ENCODE measurements at regions not wholly inside any gene's neighbourhood (a gene's known extent, or its start where the extent isn't known, plus 50 kb on each side); places are given as distances from the start of the nearest gene placed in this dataset.

- DNase-seq (ENCODE audit: low read depth): no peak
These were observed 139.4 kb upstream of the TSC22D2 start for GRCh38 chr3:150268426-150269391.

- DNase-seq (ENCODE audit: low read depth): no peak
These were observed 140.8 kb upstream of the TSC22D2 start for GRCh38 chr3:150267288-150267687.

GRCh38 chr3:150265305-150265704 is 142.8 kb upstream of the TSC22D2 start:
- DNase-seq (ENCODE audit: low read depth): no peak

- no peak for DNase-seq (ENCODE audit: low read depth)
These were observed 143.4 kb upstream of the TSC22D2 start for GRCh38 chr3:150264561-150265279.

GRCh38 chr3:150261958-150262357 is 146.1 kb upstream of the TSC22D2 start:
- DNase-seq (ENCODE audit: low read depth): no peak

- DNase-seq (ENCODE audit: low read depth): no peak
These were observed 146.7 kb upstream of the TSC22D2 start for GRCh38 chr3:150261418-150261817.

GRCh38 chr3:150260398-150260710 is 147.7 kb upstream of the TSC22D2 start:
- no peak for DNase-seq (ENCODE audit: low read depth)

GRCh38 chr3:150259526-150260397 is 148.3 kb upstream of the TSC22D2 start:
- no peak for DNase-seq (ENCODE audit: low read depth)

- DNase-seq (ENCODE audit: low read depth): no peak
These were observed 151.3 kb upstream of the TSC22D2 start for GRCh38 chr3:150256782-150257181.

- peak; percentile 52 for DNase-seq (ENCODE audit: low read depth)
These were observed 151.8 kb upstream of the TSC22D2 start for GRCh38 chr3:150256318-150256717.

GRCh38 chr3:150255826-150256225 is 152.3 kb upstream of the TSC22D2 start:
- DNase-seq (ENCODE audit: low read depth): no peak

GRCh38 chr3:150255413-150255812 is 152.7 kb upstream of the TSC22D2 start:
- DNase-seq (ENCODE audit: low read depth): no peak

GRCh38 chr3:150254309-150254708 is 153.8 kb upstream of the TSC22D2 start:
- DNase-seq (ENCODE audit: low read depth): no peak

- DNase-seq (ENCODE audit: low read depth): peak; percentile 60
These were observed 154.5 kb upstream of the TSC22D2 start for GRCh38 chr3:150253622-150254021.

GRCh38 chr3:150252462-150252861 is 155.6 kb upstream of the TSC22D2 start:
- peak; percentile 79 for DNase-seq (ENCODE audit: low read depth)

- DNase-seq (ENCODE audit: low read depth): peak; percentile 69
These were observed 156.7 kb upstream of the TSC22D2 start for GRCh38 chr3:150251187-150252062.

GRCh38 chr3:150249779-150250470 is 158.2 kb upstream of the TSC22D2 start:
- peak; percentile 47 for DNase-seq (ENCODE audit: low read depth)

- no peak for DNase-seq (ENCODE audit: low read depth)
These were observed 159.0 kb upstream of the TSC22D2 start for GRCh38 chr3:150248888-150249681.

- peak; percentile 90 for DNase-seq (ENCODE audit: low read depth)
These were observed 159.8 kb upstream of the TSC22D2 start for GRCh38 chr3:150248116-150248887.
